Heart left ventricle (tissue), 16 donors: ENCODE measurements at regions not wholly inside any gene's neighbourhood (a gene's known extent, or its start where the extent isn't known, plus 50 kb on each side); places are given as distances from the start of the nearest gene placed in this dataset.
A peak's percentile ranks its signal among the peaks of the same experiment; 100 is the strongest.
"Not testable (repeated sequence)": the region's sequence is repeated elsewhere in the genome, so short reads cannot be mapped to it uniquely, and the experiment has no call there.

Experiments
- ATAC-seq, 4 donors: fragments of 200-7000 bp; cut with Tn5 transposase; one replicate each; pipeline ENCODE4 v1.9.1; 2020 to 2022; ENCODE audit warnings: moderate library complexity in 4 of 4, mild to moderate bottlenecking in 3 of 4, moderate number of reproducible peaks in 1 of 4
- DNase-seq, 5 donors: peaks; one replicate each; pipeline ENCODE4 v3.0.0-alpha.2; 2020
- H3K27ac ChIP-seq, 12 donors: fragments of 200-600 bp; sonication (generic) in 4 of 12; one replicate each; pipeline versions ENCODE4 v1.5.0 to v1.8.0; 2016 to 2022; ENCODE audit warnings: mild to moderate bottlenecking in 2 of 12
- H3K27me3 ChIP-seq, 9 donors: fragments of 200-600 bp; sonication (generic) in 2 of 9; one replicate each; pipeline versions ENCODE4 v1.5.1 to v1.8.0; 2016 to 2022; ENCODE audit warnings: mild to moderate bottlenecking in 3 of 9
- H3K36me3 ChIP-seq, 9 donors: fragments of 200-600 bp; sonication (generic) in 2 of 9; one replicate each; pipeline versions ENCODE4 v1.5.0 to v1.8.0; 2018 to 2022; ENCODE audit warnings: mild to moderate bottlenecking in 2 of 9
- H3K4me1 ChIP-seq, 12 donors: fragments of 200-600 bp; sonication (generic) in 4 of 12; one replicate each; pipeline versions ENCODE4 v1.5.0 to v1.8.0; 2016 to 2022; ENCODE audit warnings: mild to moderate bottlenecking in 3 of 12
- H3K4me3 ChIP-seq, 12 donors: fragments of 200-600 bp; sonication (generic) in 4 of 12; one replicate each; pipeline versions ENCODE4 v1.5.0 to v1.8.0; 2017 to 2022; ENCODE audit warnings: mild to moderate bottlenecking in 9 of 12, moderate library complexity in 4 of 12
- H3K9me3 ChIP-seq, 12 donors: fragments of 200-600 bp; sonication (generic) in 4 of 12; one replicate each; pipeline versions ENCODE4 v1.5.0 to v1.8.0; 2016 to 2022; ENCODE audit warnings: mild to moderate bottlenecking in 1 of 12
- WGBS, 4 donors: extraction: QIAGEN DNeasy Blood & Tissue Kit in 2 of 4; methylation state at CpG; one replicate each; pipeline versions ENCODE4 v1.1.5 to v1.1.7; 2013 to 2018; 5-methylcytosine and 5-hydroxymethylcytosine counted together
- intact Hi-C, 10 donors: fragments of 100-400 bp; cut with DNase I; formaldehyde crosslinking; loops; one replicate each; pipeline versions ENCODE4 v1.11.1 to v1.14.2; 2022
- donor health status: ischemic (EF 13 %, LVEDD 7.1; RV severe dilation, severe dysfunction).
- donor health status: healthy with polysubstance abuse.
- donor health status: DM: no; HTN: yes; CAD: no.
- donor health status: DM: no; HTN: no; CAD: no.
- donor health status: ischemic (EF 25% LVEDD 6.9; RV normal size, moderate dysfunction).
- donor health status: ischemic (EF 25% LVEDD 5.7; RV mildly dilated, moderate dysfunction).
- donor health status: healthy.
- donor health status: DM: yes; HTN: yes; CAD: no.
- donor health status: ischemic (EF 35%, LVEDD 5.7; RV mildly dilated, moderate dysfunction).
- donor health status: nonischemic (EF 11% LVEDD 7.7; RV severe dilation, severe dysfunction).
- donor health status: DM: yes; HTN: yes; CAD: no.
- donor health status: PGD.
- donor health status: ischemic (EF 29% LVEDD 5.4; RV normal size, mild dysfunction).
- donor health status: nonischemic (EF 23%, LVEDD 6.1; RV moderate dilation, normal function).

- H3K4me1 ChIP-seq, H3K9me3 ChIP-seq, H3K27me3 ChIP-seq, intact Hi-C loops, H3K36me3 ChIP-seq, H3K4me3 ChIP-seq: not testable (repeated sequence)
- DNase-seq, result peak; percentile 18 to 60 (median 40)
- ATAC-seq, result peak; percentile 79 to 84 (median 80)
- 21 to 49% (median 42%) methylated on average over 2 to 3 of the region's 5 CpGs for WGBS, 4 donors
- peak overlapping the region in 5 of 12 donors; percentile 39 to 75 (median 64) for H3K27ac ChIP-seq
These were observed 126.5 kb upstream of the NBPF9 start for GRCh38 chr1:149229813-149230212.

DNA sequence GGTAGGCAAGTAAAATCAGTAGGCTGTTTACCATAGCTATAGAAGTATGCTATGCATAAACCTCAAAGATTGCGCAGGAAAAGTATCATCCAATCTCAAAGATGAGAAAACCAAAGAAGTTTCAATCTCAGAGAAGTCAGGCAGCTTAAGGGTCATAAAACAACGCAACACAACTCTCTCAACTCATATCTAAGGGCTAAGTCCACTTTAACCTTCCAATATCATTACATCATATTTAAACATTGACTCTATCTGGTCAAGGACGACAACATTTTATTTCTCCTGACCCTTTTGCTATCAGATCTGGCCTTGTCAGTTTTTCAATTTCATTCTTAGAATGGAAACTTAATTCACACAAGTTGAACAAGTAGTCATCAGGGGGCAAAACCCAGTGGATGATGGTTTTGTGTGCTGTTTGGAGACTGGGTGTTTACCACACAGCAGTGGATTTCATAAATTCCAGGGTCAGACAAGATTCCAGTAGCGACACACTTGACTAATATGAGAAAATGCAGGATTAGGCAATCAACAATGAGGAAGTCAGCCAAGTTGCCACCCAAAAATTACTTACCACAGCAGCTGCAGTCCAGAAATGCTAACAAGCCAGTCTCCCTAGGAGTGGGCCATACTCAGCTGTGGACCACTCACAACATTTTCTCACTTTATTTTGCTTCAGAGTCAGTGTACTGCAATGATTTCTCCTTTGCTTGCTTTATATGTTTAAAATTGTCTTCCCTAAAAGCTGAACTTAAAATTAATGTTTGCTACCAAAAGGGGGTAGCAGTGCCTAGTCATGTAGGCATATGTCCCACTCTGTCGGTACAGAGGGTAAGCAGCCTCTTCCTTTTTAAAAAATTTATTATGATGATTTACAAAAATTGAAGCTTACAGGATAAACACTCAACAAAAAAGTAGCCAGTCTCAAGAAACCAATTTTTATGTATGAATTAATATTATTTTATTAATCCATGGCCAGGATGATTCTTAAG lies 131.9 kb upstream of the NBPF9 start:
- ATAC-seq, result peak in 3 of 4 donors; percentile 15 to 56 (median 36)
- H3K27ac ChIP-seq, H3K4me1 ChIP-seq, intact Hi-C loops, H3K27me3 ChIP-seq, H3K36me3 ChIP-seq, H3K9me3 ChIP-seq, DNase-seq, H3K4me3 ChIP-seq: not testable (repeated sequence)
- no CpG with 5 or more reads among the region's 5 CpGs for whole genome bisulfite sequencing, 4 donors

DNA sequence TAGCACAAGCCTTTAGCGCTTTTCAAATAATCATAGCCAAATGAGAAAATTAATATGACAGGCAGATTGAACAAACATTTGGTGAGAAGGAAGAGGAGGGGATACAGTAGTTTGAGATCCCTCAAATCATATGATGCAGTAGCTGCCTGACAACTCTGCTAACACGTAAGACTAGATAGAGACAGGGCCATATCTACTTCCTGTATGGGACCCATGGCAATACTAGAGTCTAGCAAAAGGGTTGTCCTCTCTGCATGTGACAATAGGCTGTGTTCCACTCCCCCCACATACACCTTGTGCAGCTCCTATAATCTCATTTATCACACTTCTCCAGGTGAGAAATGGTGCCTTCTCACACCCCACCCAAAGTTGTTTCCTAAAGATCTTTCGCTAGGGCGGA lies 134.2 kb upstream of the NBPF9 start:
- Histone ChIP-seq H3K4me3 (peak overlapping the region in 9 of 12 donors; percentile 9 to 52 (median 29)), H3K27ac (peak overlapping the region in 9 of 12 donors; percentile 8 to 75 (median 39))
- ATAC-seq, result peak in 2 of 4 donors; percentile 6 to 13
- 42 to 69% (median 60%) methylated on average over 2 of the region's 4 CpGs for WGBS, 4 donors
- H3K9me3 ChIP-seq, intact Hi-C loops, H3K27me3 ChIP-seq, H3K36me3 ChIP-seq, DNase-seq, H3K4me1 ChIP-seq: not testable (repeated sequence)

- H3K4me1 ChIP-seq, H3K36me3 ChIP-seq, H3K9me3 ChIP-seq, intact Hi-C loops, H3K27me3 ChIP-seq, DNase-seq: not testable (repeated sequence)
- peak; percentile 64 to 74 (median 70) for ATAC-seq
- no CpG with 5 or more reads among the region's 15 CpGs for WGBS, 4 donors
- Histone ChIP-seq H3K4me3 (peak overlapping the region in 5 of 12 donors; percentile 21 to 39 (median 34)), H3K27ac (peak overlapping the region in 4 of 12 donors; percentile 52 to 83 (median 54))
These were observed 136.7 kb upstream of the NBPF9 start for GRCh38 chr1:149239897-149240508.

- DNase-seq (peak in 2 of 5 donors; percentile 13 to 30), ATAC-seq (peak; percentile 82 to 89 (median 85))
- H3K9me3 ChIP-seq, H3K36me3 ChIP-seq, intact Hi-C loops, H3K4me1 ChIP-seq, H3K27me3 ChIP-seq: not testable (repeated sequence)
- 54% methylated on average over 5 of the region's 14 CpGs; no CpG with 5 or more reads in 3 of the 4 donors for WGBS, 4 donors
- Histone ChIP-seq H3K27ac (peak overlapping the region in 6 of 12 donors; percentile 40 to 83 (median 58)), H3K4me3 (peak overlapping the region in 2 of 12 donors; percentile 29 to 30)
These were observed 137.2 kb upstream of the NBPF9 start for GRCh38 chr1:149240530-149240929.

- H3K4me1 ChIP-seq, H3K27me3 ChIP-seq, H3K9me3 ChIP-seq, intact Hi-C loops, H3K4me3 ChIP-seq, H3K36me3 ChIP-seq, DNase-seq: not testable (repeated sequence)
- peak; percentile 24 to 80 (median 67) for ATAC-seq
- H3K27ac ChIP-seq, result peak overlapping the region in 3 of 12 donors; percentile 55 to 83 (median 61)
- no CpG with 5 or more reads among the region's 5 CpGs for WGBS, 4 donors
These were observed 137.9 kb upstream of the NBPF9 start for GRCh38 chr1:149241272-149241671.

DNA sequence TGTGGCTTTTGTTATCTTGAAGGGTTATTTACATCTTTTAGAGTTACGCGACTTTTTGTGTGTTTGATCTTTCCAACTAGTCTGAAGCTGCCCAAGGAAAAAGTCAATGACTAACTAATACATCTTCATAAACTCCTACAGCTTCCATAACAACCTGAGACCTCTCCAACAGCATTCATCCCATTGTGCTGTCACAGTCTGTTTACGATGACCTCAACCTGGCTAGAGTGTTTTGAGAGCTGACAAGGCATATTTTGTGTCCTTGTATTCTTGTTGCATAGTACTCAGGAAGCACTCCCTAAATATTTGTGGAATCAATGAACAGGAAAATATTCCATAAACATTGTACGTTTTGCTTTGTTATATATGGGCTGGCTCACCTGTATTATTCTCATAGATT lies 140.2 kb upstream of the NBPF9 start:
- not testable (repeated sequence) for DNase-seq

GRCh38 chr1:149244621-149245020 lies 141.3 kb upstream of the NBPF9 start:
- intact Hi-C loops, H3K27ac ChIP-seq, ATAC-seq, DNase-seq, H3K36me3 ChIP-seq, H3K4me3 ChIP-seq, H3K9me3 ChIP-seq, H3K4me1 ChIP-seq, H3K27me3 ChIP-seq: not testable (repeated sequence)
- 37 to 57% (median 52%) methylated on average over 2 of the region's 3 CpGs; no CpG with 5 or more reads in 1 of the 4 donors for WGBS, 4 donors

More for the DNA sequence above, 140.2 kb upstream of the NBPF9 start:
- H3K4me3 ChIP-seq, intact Hi-C loops, H3K36me3 ChIP-seq, H3K9me3 ChIP-seq, ATAC-seq, H3K27ac ChIP-seq, H3K4me1 ChIP-seq, H3K27me3 ChIP-seq: not testable (repeated sequence)
- no CpG with 5 or more reads among the region's 4 CpGs for WGBS, 4 donors

DNA sequence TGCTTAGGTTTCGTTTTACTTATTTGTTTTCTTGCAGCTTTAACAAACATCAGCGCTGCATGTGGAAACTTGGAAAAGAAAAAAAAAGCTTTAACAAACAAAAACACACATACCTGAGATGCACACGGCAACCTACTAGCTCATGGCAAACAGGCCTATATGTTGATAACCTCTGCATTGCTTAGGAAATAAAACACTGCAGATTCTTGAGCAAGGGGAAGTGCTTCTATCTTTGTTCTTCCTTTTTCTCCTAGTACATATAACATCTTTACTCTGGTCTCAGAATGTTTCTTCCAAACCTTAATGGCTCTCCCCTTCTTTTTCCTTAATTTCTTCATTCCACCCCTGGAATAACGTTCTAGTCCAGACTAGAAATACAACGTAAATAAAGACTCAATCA lies 142.9 kb upstream of the NBPF9 start:
- H3K27ac ChIP-seq, H3K4me1 ChIP-seq, H3K4me3 ChIP-seq, intact Hi-C loops, H3K9me3 ChIP-seq, ATAC-seq, DNase-seq, H3K36me3 ChIP-seq, H3K27me3 ChIP-seq: not testable (repeated sequence)
- WGBS, 4 donors, result no CpG with 5 or more reads among the region's 5 CpGs

- H3K4me3 ChIP-seq, H3K9me3 ChIP-seq, H3K4me1 ChIP-seq, intact Hi-C loops, H3K36me3 ChIP-seq, ATAC-seq, H3K27ac ChIP-seq, H3K27me3 ChIP-seq, DNase-seq: not testable (repeated sequence)
- WGBS, 4 donors, result 81 to 100% (median 86%) methylated on average over 1 of the region's 2 CpGs; no CpG with 5 or more reads in 1 of the 4 donors
These were observed 145.3 kb upstream of the NBPF9 start for GRCh38 chr1:149248610-149249009.
